ENCODE measurements at regions not wholly inside any gene's neighbourhood (a gene's known extent, or its start where the extent isn't known, plus 50 kb on each side); places are given as distances from the start of the nearest gene placed in this dataset.
"Not testable (repeated sequence)": the region's sequence is repeated elsewhere in the genome, so short reads cannot be mapped to it uniquely, and the experiment has no call there.

- not testable (repeated sequence) for H3K9me3 Mint-ChIP-seq (ENCODE audit: unreplicated experiment); H3K27ac Mint-ChIP-seq (ENCODE audit: unreplicated experiment); H3K36me3 Mint-ChIP-seq (ENCODE audit: unreplicated experiment); H3K4me1 Mint-ChIP-seq (ENCODE audit: low read depth, unreplicated experiment); DNase-seq; H3K27me3 Mint-ChIP-seq (ENCODE audit: unreplicated experiment); H3K4me3 Mint-ChIP-seq (ENCODE audit: unreplicated experiment)
These were observed 80.3 kb downstream of the ANXA5 start for GRCh38 chr4:121616449-121616848.

- DNase-seq = no peak
- no peaks in the 10 kb centered on the region for H3K9me3 Mint-ChIP-seq (ENCODE audit: unreplicated experiment)
- no peak overlapping the region for H3K4me3 Mint-ChIP-seq (ENCODE audit: unreplicated experiment)
- no peaks in the 10 kb centered on the region for H3K4me1 Mint-ChIP-seq (ENCODE audit: low read depth, unreplicated experiment)
- H3K27ac Mint-ChIP-seq (ENCODE audit: unreplicated experiment) = no peak overlapping the region
- TF ChIP-seq, protein P1, sequence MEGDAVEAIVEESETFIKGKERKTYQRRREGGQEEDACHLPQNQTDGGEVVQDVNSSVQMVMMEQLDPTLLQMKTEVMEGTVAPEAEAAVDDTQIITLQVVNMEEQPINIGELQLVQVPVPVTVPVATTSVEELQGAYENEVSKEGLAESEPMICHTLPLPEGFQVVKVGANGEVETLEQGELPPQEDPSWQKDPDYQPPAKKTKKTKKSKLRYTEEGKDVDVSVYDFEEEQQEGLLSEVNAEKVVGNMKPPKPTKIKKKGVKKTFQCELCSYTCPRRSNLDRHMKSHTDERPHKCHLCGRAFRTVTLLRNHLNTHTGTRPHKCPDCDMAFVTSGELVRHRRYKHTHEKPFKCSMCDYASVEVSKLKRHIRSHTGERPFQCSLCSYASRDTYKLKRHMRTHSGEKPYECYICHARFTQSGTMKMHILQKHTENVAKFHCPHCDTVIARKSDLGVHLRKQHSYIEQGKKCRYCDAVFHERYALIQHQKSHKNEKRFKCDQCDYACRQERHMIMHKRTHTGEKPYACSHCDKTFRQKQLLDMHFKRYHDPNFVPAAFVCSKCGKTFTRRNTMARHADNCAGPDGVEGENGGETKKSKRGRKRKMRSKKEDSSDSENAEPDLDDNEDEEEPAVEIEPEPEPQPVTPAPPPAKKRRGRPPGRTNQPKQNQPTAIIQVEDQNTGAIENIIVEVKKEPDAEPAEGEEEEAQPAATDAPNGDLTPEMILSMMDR (IDR thresholded peaks at IDR 0.05; ENCODE audit: partially characterized antibody, unreplicated experiment) = no peak
- no peaks in the 10 kb centered on the region for H3K27me3 Mint-ChIP-seq (ENCODE audit: unreplicated experiment)
- no peaks in the 10 kb centered on the region for H3K36me3 Mint-ChIP-seq (ENCODE audit: unreplicated experiment)
These were observed 82.7 kb downstream of the ANXA5 start for GRCh38 chr4:121614101-121614500.

GRCh38 chr4:121599049-121599448 lies 97.7 kb downstream of the ANXA5 start:
- TF ChIP-seq, protein P1 (IDR thresholded peaks at IDR 0.05; ENCODE audit: partially characterized antibody, unreplicated experiment) = no peak
- no peak for DNase-seq
- H3K27ac Mint-ChIP-seq (ENCODE audit: unreplicated experiment) = no peak overlapping the region
- H3K4me3 Mint-ChIP-seq (ENCODE audit: unreplicated experiment) = no peak overlapping the region
- H3K36me3 Mint-ChIP-seq (ENCODE audit: unreplicated experiment) = no peaks in the 10 kb centered on the region
- no peaks in the 10 kb centered on the region for H3K4me1 Mint-ChIP-seq (ENCODE audit: low read depth, unreplicated experiment)
- no peaks in the 10 kb centered on the region for H3K9me3 Mint-ChIP-seq (ENCODE audit: unreplicated experiment)
- H3K27me3 Mint-ChIP-seq (ENCODE audit: unreplicated experiment) = no peaks in the 10 kb centered on the region

- TF ChIP-seq, protein P1 (IDR thresholded peaks at IDR 0.05; ENCODE audit: partially characterized antibody, unreplicated experiment) = no peak
- H3K4me1 Mint-ChIP-seq (ENCODE audit: low read depth, unreplicated experiment) = no peaks in the 10 kb centered on the region
- no peak overlapping the region for H3K4me3 Mint-ChIP-seq (ENCODE audit: unreplicated experiment)
- no peaks in the 10 kb centered on the region for H3K36me3 Mint-ChIP-seq (ENCODE audit: unreplicated experiment)
- H3K27ac Mint-ChIP-seq (ENCODE audit: unreplicated experiment) = no peak overlapping the region
- no peaks in the 10 kb centered on the region for H3K9me3 Mint-ChIP-seq (ENCODE audit: unreplicated experiment)
- no peaks in the 10 kb centered on the region for H3K27me3 Mint-ChIP-seq (ENCODE audit: unreplicated experiment)
- no peak for DNase-seq
These were observed 99.3 kb downstream of the ANXA5 start for GRCh38 chr4:121597346-121597934.

DNA sequence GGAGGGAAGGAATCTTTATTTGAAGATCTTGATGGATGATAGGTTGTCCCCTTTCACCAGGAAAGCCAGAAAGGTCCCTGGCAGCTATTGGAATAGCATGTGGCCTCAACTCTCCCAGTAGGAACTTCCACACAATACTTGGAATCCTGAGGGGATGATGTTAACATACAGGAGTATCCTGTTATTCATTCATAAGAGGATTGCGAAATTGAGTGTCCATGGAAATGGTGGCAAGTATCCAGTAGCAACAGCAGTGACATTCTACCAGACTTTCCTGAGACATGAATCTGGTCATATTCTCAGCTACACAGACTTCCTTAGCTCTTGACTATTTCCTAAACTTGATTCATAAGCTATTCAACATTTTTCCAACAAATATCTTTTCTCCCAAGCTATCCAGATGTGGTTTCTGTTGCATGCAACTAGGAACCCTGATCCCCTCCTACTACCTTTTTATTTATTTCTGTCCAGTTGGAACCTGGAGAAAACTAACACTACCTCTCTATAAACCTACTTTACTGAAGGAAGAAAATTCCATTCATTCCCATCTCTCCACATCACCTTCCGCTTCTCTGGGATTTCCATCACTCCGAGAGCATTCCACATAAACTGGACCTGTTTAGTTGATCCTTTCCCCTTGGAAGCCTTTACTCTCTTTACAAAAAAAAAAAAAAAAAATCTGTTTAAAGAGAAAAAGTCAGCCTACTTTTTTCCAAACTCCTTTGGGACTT lies 101.8 kb downstream of the ANXA5 start:
- H3K4me1 Mint-ChIP-seq (ENCODE audit: low read depth, unreplicated experiment) = no peaks in the 10 kb centered on the region
- no peaks in the 10 kb centered on the region for H3K36me3 Mint-ChIP-seq (ENCODE audit: unreplicated experiment)
- no peaks in the 10 kb centered on the region for H3K9me3 Mint-ChIP-seq (ENCODE audit: unreplicated experiment)
- no peak overlapping the region for H3K27ac Mint-ChIP-seq (ENCODE audit: unreplicated experiment)
- no peak for DNase-seq
- no peak overlapping the region for H3K4me3 Mint-ChIP-seq (ENCODE audit: unreplicated experiment)
- H3K27me3 Mint-ChIP-seq (ENCODE audit: unreplicated experiment) = no peaks in the 10 kb centered on the region
- TF ChIP-seq, protein P1 (IDR thresholded peaks at IDR 0.05; ENCODE audit: partially characterized antibody, unreplicated experiment) = no peak

Measured in glutamatergic neuron (in vitro differentiated cells).